H54 (cell line): ENCODE measurements at regions not wholly inside any gene's neighbourhood (a gene's known extent, or its start where the extent isn't known, plus 50 kb on each side); places are given as distances from the start of the nearest gene placed in this dataset.

Source experiments
- DNase-seq: peaks from one replicate; pipeline ENCODE4 v3.0.0; 2011; ENCODE audit warnings: low spot score, mixed read lengths; ENCODE audit not compliant: insufficient read length
- FAIRE-seq: peaks from 3 replicates; lab custom pipeline; 2011; peaks lifted over from hg19 to GRCh38; lab: Jason Lieb, UNC
- POLR2A ChIP-seq: IDR thresholded peaks from 2 replicates; pipeline ENCODE4 v1.6.1; 2011; ENCODE audit warnings: low read depth, mild to moderate bottlenecking, low read length

DNA sequence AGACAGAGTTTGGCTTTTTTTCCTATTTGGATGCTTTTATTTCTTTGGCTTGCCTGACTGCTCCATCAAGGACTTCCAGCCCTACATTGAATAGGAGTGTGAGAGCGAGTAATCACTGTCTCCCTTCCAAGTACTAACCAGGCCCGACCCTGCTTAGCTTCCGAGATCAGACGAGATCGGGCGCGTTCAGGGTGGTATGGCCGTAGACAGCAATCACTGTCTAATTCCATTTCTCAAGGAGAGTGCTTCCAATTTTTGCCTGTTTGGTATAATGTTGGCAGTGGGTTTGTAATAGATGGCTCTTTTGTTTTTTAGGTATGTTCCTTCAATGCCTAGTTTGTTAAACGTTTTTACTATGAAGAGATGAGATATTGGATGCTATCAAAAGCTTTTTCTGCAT, 125.0 kb upstream of the PEX5L start:
- FAIRE-seq: no peak
- no peak for DNase-seq
- TF ChIP-seq POLR2A: no peak

DNA sequence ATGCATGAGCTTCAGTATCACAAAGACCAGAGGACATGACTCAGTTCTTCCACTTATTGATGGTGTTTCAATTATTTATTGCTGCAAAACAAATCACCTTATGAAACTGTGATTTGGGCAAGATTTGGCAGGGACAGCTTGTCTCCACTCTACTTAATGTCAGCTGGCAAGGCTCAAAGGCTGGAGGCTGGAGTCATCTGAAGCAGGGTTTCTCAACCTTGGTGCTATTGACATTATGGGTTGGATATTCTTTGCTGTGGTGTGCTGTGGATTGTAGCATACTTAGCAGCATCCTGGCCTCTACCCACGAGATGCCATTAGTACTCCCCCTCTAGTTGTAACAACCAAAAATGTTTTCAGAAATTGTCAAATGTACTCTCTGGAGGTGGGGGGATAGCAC, 138.8 kb upstream of the PEX5L start:
- no peak for TF ChIP-seq POLR2A

GRCh38 chr3:180176059-180176458, 139.3 kb upstream of the PEX5L start:
- TF ChIP-seq POLR2A: no peak
- DNase-seq (no peak), FAIRE-seq (no peak)

More for the DNA sequence above, 138.8 kb upstream of the PEX5L start:
- no peak for FAIRE-seq
- no peak for DNase-seq

GRCh38 chr3:180177255-180177654, 140.5 kb upstream of the PEX5L start:
- DNase-seq: no peak
- TF ChIP-seq POLR2A: no peak
- no peak for FAIRE-seq

DNA sequence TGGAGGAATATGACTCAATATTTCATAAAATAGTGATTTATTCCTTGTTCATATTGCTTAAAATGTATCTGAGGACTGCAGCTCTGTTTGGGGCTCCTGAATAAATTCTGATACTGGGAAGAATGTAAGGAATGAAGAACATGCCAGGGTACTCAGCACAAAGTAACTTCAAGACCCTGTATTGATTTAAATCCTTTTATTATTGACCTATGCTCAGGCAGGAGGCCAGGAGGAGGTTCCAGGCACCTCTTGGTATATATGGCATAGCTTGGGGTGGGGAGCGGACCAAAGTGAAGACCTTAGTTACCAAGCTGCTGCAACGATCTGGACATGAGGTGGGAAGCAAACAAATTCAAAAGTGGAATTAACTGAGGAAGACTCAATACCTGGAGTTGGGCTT, 142.8 kb upstream of the PEX5L start:
- no peak for DNase-seq
- no peak for TF ChIP-seq POLR2A
- FAIRE-seq: no peak

DNA sequence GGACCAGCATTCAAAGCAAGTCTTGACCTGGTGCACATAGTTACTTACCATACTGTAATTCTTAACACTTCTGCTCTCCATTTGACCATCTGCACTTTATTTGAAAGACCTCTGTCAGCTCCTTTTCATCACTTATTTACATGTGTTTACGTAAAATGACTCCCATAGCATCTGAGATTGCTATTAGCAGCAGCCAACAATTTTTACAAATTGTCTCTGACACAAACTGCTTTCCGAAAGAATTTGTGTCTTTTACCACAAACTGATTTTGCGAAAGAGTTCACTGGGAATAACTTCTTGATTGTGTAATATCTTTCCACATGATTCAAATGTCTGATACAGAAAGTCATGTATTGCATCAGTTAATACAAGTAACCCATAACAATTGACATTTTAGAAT, 144.1 kb upstream of the PEX5L start:
- TF ChIP-seq POLR2A: no peak
- DNase-seq: no peak
- peak; percentile 11 for FAIRE-seq

DNA sequence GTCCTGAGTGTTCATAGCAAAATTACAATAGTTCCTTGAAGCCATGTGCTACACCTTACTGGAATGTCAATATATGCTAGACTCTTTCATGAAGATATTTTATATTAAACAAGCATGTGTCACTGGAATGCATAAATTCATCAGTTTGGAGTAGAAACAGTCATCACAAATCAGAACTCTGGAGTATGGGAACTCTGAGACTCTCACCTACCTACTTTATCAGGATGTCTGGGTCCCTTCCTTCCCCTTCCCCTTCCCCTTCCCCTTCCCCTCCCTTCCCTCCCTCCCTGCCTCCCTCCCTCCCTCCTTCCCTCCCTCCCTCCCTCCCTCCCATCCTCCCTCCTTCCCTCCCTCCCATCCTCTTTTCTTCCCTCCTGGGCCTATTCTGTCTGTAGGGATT, 144.7 kb upstream of the PEX5L start:
- peak; percentile 52 for FAIRE-seq
- no peak for TF ChIP-seq POLR2A

GRCh38 chr3:180183346-180183745, 146.6 kb upstream of the PEX5L start:
- DNase-seq: no peak
- FAIRE-seq: no peak
- no peak for TF ChIP-seq POLR2A

More for the DNA sequence above, 144.7 kb upstream of the PEX5L start:
- no peak for DNase-seq

- TF ChIP-seq POLR2A: no peak
- no peak for DNase-seq
- FAIRE-seq: no peak
These were observed 148.1 kb upstream of the PEX5L start for GRCh38 chr3:180184816-180185215.

- TF ChIP-seq POLR2A: no peak
- FAIRE-seq: no peak
- DNase-seq: no peak
These were observed 148.9 kb upstream of the PEX5L start for GRCh38 chr3:180185650-180186049.

DNA sequence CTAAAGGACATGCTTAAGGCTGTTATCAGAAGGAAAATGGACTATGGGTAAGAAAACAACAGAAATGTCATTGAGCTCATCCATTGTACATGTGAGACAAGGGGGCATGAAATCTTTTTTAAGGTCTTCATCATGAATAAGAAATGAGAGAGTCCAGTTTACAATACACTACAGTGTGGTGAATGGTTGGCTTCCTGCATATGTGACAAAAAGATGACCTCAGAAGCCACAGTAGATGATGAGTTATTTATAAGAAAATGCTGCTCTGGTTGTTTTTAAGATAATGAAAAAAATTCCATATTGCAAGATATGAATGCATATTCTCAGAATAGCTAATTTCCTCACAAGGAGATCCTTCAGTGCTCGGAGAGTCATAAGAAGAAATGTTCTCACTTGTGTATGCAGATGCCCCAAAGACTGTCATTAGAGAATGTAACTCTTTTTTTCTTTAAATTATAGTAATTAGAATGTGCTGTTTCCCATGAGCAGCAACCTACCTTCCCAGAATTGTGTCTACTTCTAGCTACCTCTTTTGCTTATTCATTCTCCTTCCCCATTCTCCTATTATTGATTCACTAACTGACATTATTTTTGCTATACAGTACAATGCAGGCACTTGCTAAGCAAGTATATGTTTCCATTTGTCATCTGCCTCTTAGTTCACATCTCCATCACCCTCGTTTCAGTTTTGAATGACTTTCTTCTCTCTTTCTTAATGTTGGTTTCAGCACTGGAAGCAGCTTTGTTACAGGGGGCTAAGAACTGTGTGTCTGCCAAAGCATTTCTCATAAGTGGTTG, 152.0 kb upstream of the PEX5L start:
- no peak for DNase-seq
- no peak for TF ChIP-seq POLR2A
- peak; percentile 27 for FAIRE-seq

DNA sequence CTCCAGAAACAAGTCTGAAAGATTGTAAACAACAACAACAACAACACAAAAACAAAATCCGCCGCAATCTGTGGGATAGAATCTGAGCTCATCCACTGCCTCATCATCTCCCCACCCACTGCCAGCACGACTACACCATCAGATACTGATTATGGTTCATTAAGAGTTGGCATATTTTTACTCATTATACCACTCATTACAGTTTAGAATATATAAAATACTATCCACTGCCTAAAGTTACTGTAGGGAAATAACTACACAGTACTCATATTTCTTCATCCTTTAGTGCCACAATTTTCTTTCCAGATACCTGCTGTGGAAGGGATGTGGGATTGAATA, 152.5 kb upstream of the PEX5L start:
- DNase-seq (no peak), FAIRE-seq (no peak)
- TF ChIP-seq POLR2A: no peak

DNA sequence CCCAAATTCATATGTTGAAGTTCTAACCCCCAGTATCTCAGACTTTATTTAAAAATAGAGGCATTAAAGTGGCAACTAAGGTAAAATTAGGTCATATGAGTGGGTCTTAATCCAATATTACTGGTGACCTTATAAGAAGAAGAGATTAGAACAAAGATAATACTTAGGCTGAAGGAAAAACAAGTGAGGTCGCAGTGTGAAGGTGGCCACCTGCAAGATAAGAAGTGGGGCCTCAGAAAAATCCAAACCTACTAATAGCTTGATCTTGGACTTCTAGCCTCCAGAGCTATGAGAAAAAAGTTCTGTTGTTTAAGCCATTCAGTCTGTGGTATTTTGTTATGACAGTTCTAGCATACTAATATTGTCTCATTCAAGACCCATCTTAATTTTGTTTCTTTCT, 159.9 kb upstream of the PEX5L start:
- no peak for TF ChIP-seq POLR2A
- DNase-seq (no peak), FAIRE-seq (no peak)

DNA sequence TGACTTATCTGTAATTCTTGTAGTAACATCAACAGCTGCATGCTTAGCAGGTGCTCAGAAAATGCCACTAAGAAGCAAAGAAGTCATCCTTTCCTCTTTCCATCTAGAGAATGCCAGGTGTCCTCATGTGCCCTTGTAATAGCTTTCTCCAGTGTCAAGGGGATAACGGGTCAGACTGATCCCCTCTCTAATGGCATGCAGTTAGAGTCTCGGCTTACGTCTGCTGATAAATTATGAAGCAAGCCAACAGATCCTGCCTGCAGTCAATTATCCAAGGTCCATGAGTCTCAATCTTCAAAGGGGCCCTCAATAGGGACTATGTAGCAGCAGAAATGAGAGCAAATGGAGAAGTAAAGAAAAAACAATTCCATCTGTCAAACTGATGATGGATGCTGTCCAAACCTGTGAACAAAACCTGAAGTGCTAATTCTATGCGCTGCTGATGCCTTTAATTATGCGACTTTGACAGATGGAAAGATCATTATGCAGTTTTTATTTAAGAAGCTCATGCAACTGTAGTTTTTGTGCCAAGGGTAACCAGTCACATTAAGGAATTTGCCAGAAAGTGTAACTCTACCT, 162.8 kb upstream of the PEX5L start:
- TF ChIP-seq POLR2A: no peak
- no peak for DNase-seq
- no peak for FAIRE-seq

DNA sequence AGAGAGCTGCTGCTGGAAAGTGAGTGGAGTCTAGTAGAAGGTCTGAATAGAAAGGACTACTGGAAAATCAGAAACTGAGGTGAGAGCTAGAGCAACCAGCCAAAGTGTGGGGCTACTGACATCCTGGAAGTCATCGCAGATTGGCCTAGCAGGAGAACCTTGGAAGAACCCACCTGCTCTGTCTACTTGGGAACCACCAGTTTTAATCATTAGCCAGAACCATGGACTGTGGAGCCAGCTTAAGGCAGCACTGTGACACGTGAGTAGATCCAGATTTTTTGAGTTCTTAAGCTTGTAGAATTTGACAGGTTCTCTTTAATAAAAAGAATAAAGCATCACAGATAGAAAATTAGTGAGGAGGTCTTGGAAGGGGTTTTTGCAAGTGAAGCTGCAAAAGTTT, 179.1 kb upstream of the PEX5L start:
- FAIRE-seq (no peak), DNase-seq (no peak)
- TF ChIP-seq POLR2A: no peak
